ENCODE measurements at regions not wholly inside any gene's neighbourhood (a gene's known extent, or its start where the extent isn't known, plus 50 kb on each side); places are given as distances from the start of the nearest gene placed in this dataset.

DNA sequence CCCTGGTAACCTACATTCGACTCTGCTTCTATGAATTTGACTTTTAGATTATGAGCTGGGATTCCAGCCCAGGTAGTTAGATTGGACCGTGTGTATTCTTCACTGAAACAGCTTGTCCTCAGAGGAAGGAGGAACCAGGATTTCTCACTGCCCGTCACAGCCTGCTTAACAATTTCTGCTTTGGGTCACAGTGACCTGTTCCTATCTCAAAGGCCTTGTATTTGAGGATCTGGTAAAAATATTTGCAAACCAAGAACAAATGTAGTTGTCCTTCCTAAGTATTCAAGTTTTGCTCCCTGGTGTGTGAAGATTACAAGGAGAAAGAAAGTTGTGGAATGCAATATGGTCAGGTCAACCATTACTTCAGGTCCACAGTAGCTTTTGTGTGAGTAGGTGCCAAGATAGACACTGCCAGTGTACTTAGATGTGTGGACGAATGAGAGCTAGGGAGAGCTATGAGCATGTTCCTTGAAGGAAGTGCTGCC is 55.1 kb downstream of the KIF4B start:
- Mint-ChIP-seq H3K4me3 (no peak overlapping the region), H3K4me1 (no peaks in the 10 kb centered on the region), H3K36me3 (ENCODE audit: low read depth) (peaks cover 2% of the 10 kb centered on the region), H3K27ac (no peak overlapping the region), H3K27me3 (peaks cover 24% of the 10 kb centered on the region)
- no peaks in the 10 kb centered on the region for H3K9me3 ChIP-seq (ENCODE audit: control insufficient read depth, low read length, poor library complexity, severe bottlenecking)
- ATAC-seq = no peak
- no peak for DNase-seq

DNA sequence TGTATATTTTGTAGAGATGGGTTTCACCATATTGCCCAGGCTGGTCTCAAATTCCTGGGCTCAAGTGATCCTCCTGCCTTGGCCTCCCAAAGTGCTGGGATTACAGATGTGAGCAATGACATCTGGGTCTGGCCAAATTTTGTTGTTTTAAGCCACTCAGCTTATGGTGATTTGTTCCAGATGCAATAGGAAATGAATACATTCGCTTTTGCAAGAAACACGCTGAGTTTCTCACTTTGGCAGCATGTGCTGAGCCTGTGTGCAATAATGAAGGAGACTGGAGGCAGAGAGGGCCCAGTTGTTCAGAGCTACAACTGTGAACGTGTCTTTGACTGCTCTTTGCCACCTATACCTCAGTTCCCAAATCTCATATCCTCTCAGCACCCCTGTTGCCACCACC is 56.4 kb downstream of the KIF4B start:
- H3K27me3 Mint-ChIP-seq = peaks cover 16% of the 10 kb centered on the region
- no peak overlapping the region for H3K4me3 Mint-ChIP-seq
- ATAC-seq (no peak), DNase-seq (no peak)
- H3K36me3 Mint-ChIP-seq (ENCODE audit: low read depth) = peaks cover 2% of the 10 kb centered on the region
- no peak overlapping the region for H3K27ac Mint-ChIP-seq
- no peaks in the 10 kb centered on the region for H3K9me3 ChIP-seq (ENCODE audit: control insufficient read depth, low read length, poor library complexity, severe bottlenecking)
- no peaks in the 10 kb centered on the region for H3K4me1 Mint-ChIP-seq

DNA sequence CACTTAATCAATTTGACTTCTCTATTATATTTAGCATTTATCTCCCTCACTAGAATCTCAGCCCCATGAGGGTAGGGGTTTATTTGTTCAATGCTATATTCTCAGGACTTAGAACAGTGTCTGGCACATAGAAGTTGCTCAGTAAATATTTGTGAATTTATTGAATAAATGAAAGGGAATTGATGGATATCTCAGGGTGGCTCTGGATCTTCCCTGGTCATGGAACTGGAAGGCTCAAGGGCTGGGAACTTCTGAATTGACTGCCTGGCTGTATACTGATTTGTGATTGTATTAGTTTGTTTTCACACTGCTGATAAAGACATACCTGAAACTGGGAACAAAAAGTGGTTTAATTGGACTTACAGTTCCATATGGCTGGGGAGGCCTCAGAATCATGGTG is 57.2 kb downstream of the KIF4B start:
- ATAC-seq = no peak
- Mint-ChIP-seq H3K36me3 (ENCODE audit: low read depth) (peaks cover 2% of the 10 kb centered on the region), H3K27me3 (peaks cover 15% of the 10 kb centered on the region), H3K4me3 (no peak overlapping the region), H3K4me1 (no peaks in the 10 kb centered on the region), H3K27ac (no peak overlapping the region)
- DNase-seq = no peak
- H3K9me3 ChIP-seq (ENCODE audit: control insufficient read depth, low read length, poor library complexity, severe bottlenecking) = no peaks in the 10 kb centered on the region

DNA sequence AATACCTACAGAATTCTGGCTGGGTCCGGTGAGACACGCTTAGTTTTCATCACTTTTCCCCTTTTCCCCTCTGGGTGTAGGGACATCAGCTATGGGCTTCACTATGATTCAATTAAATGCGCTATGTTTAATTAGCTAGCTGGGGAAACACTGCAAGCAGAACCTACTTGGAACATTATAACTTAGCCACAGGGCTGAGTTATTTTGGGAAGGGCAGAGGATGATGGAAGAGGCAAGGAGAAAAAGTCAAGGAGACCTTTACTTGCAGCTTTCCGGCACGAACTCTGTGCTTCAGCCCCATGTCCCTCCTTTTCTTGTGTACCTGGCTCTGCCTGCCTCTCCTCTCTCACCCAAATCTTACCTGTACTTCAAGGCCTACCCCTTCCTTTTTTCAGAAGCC is 62.8 kb downstream of the KIF4B start:
- Mint-ChIP-seq H3K36me3 (ENCODE audit: low read depth) (peaks cover 7% of the 10 kb centered on the region), H3K27ac (no peak overlapping the region), H3K27me3 (peaks cover 29% of the 10 kb centered on the region), H3K4me1 (no peaks in the 10 kb centered on the region), H3K4me3 (no peak overlapping the region)
- no peaks in the 10 kb centered on the region for H3K9me3 ChIP-seq (ENCODE audit: control insufficient read depth, low read length, poor library complexity, severe bottlenecking)
- DNase-seq (no peak), ATAC-seq (no peak)

DNA sequence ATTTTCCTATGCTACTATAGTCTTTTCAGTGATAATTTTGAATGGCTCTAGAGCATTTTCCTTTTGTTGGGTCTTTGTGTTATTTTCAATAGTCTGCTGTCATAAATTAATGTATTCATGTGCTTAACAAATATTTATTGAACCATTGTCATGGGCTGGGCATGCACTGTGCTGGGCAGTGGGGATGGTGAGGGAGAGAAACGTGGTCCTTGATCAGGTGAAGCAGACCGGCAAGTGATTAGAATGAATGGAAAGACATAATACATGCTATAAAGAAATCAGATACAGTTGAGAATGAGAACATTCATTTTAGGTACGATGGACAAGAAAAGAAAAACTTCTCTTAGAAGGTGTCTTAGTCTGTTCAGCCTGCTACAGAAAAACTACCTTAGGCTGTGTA is 66.1 kb downstream of the KIF4B start:
- ATAC-seq (no peak), DNase-seq (no peak)
- Mint-ChIP-seq H3K4me1 (no peaks in the 10 kb centered on the region), H3K36me3 (ENCODE audit: low read depth) (peaks cover 5% of the 10 kb centered on the region), H3K4me3 (no peak overlapping the region), H3K27ac (no peak overlapping the region), H3K27me3 (peaks cover 34% of the 10 kb centered on the region)
- no peaks in the 10 kb centered on the region for H3K9me3 ChIP-seq (ENCODE audit: control insufficient read depth, low read length, poor library complexity, severe bottlenecking)

DNA sequence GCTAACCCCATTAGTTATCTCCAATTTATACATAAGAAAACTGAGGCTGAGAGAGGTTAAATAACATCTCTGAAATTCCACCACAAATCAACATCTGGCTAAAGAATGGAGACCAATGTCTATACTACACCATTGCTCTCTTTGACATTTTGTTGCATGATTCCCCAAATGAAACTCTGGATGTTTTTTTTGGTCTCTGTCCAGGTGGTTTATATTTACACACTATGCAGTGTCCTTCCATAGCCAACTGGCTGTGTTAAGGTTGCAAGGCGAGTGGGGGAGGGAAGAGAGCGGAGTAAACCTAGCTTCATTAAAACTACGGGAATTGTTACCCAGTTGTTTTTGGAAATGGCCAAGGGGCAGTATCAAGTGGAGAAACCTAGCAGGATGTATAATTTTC is 67.2 kb downstream of the KIF4B start:
- no peaks in the 10 kb centered on the region for H3K9me3 ChIP-seq (ENCODE audit: control insufficient read depth, low read length, poor library complexity, severe bottlenecking)
- Mint-ChIP-seq H3K36me3 (ENCODE audit: low read depth) (peaks cover 5% of the 10 kb centered on the region), H3K4me1 (no peaks in the 10 kb centered on the region), H3K27ac (no peak overlapping the region), H3K4me3 (no peak overlapping the region), H3K27me3 (peaks cover 35% of the 10 kb centered on the region)
- no peak for DNase-seq
- ATAC-seq = no peak

DNA sequence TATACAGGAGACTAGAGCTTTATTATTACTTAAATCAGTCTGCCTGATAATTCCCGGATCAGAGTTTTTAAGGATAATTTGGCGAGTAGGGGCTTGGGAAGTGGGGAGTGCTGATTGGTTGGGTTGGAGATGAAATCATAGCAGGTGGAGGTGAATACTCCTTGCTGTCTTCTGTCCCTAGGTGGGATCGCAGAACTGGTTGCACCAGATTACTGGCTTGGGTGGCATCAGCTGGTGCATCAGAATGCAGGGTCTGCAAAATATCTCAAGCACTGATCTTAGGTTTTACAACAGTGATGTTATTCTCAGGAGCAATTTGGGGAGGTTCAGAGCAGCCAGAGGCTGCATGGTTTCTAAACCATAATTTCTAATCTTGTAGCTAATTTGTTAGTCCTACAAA is 68.1 kb downstream of the KIF4B start:
- DNase-seq (no peak), ATAC-seq (no peak)
- no peaks in the 10 kb centered on the region for H3K9me3 ChIP-seq (ENCODE audit: control insufficient read depth, low read length, poor library complexity, severe bottlenecking)
- peaks cover 5% of the 10 kb centered on the region for H3K36me3 Mint-ChIP-seq (ENCODE audit: low read depth)
- peaks cover 42% of the 10 kb centered on the region for H3K27me3 Mint-ChIP-seq
- H3K27ac Mint-ChIP-seq = no peak overlapping the region
- no peak overlapping the region for H3K4me3 Mint-ChIP-seq
- no peaks in the 10 kb centered on the region for H3K4me1 Mint-ChIP-seq

DNA sequence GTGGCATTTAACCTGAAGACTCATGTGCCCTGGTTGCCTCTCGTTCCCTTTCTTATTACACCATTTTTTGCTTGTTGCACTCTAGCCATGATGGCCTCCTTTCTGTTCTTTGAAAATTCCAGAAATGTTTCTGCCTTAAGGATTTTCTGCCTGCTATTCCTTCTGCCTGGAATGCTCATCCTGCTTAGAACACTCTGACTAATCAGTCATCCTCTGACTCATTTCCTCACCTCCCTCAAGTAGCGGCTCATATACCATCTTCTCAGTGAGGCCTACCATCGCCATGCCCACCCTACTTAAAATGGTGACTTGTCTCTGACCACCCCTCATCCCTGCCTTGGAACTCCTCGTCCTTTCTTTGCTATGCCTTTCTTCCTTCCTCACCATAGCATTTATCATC is 68.8 kb downstream of the KIF4B start:
- Mint-ChIP-seq H3K4me3 (no peak overlapping the region), H3K4me1 (no peaks in the 10 kb centered on the region), H3K27me3 (peaks cover 39% of the 10 kb centered on the region), H3K36me3 (ENCODE audit: low read depth) (peaks cover 5% of the 10 kb centered on the region), H3K27ac (no peak overlapping the region)
- DNase-seq (no peak), ATAC-seq (no peak)
- H3K9me3 ChIP-seq (ENCODE audit: control insufficient read depth, low read length, poor library complexity, severe bottlenecking) = no peaks in the 10 kb centered on the region

DNA sequence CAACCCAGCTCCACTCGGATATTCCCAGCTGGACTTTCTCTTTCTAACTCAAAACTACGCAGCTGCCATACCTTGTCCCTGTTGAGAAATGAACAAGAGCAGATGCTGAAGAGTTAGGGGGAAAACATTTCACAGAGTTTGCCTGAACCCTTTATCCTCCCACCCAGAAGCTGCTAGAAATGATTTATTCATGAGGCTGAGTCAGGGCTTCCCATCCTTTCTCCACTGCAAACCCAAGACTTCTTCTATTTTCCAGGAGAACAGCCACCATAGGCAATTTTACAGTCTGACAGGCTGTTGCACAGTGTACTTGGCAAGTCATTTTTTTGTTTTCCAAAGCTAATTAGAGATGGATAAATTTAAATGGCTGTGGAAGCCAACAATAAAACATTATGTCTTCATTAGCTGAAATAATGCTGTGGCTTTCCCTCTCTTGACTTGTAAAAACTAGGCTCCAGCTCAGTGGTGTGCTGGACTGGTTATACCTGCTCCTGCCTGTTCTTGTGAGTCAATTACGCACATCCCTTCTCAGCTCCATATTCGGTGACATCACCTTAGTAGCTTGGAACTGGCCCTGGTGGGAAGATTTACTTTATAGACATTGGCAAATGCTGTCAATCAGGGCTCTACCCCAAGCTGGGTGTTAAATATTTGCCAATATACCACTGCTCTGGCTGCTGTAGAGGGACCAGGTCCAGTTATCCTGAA is 71.9 kb downstream of the KIF4B start:
- no peak for ATAC-seq
- H3K9me3 ChIP-seq (ENCODE audit: control insufficient read depth, low read length, poor library complexity, severe bottlenecking) = no peaks in the 10 kb centered on the region
- Mint-ChIP-seq H3K4me1 (no peaks in the 10 kb centered on the region), H3K4me3 (no peak overlapping the region), H3K27ac (no peak overlapping the region), H3K36me3 (ENCODE audit: low read depth) (no peaks in the 10 kb centered on the region), H3K27me3 (peaks cover 34% of the 10 kb centered on the region)
- DNase-seq = no peak

DNA sequence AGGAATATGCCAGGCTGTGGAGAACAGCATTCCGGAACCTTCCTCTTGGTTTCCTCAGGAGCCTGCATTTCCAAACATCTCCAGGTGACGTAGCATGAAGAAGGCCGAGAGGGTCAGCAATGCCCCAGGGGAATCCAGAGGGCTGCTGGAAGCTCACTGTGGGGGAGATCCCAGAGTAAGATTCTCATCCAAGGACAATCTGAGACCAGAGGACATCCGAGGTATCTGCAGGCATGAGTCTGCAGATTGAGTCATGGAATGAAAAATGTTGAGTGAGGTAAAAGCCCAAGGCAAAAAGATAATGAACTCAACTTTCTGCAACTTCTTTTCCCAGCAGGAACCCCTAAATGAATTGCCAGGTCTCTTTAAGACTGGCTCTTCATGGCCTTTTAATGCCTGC is 73.5 kb downstream of the KIF4B start:
- Mint-ChIP-seq H3K4me1 (no peaks in the 10 kb centered on the region), H3K27me3 (peaks cover 21% of the 10 kb centered on the region), H3K27ac (no peak overlapping the region), H3K4me3 (no peak overlapping the region), H3K36me3 (ENCODE audit: low read depth) (no peaks in the 10 kb centered on the region)
- DNase-seq = no peak
- ATAC-seq = no peak
- H3K9me3 ChIP-seq (ENCODE audit: control insufficient read depth, low read length, poor library complexity, severe bottlenecking) = no peaks in the 10 kb centered on the region

DNA sequence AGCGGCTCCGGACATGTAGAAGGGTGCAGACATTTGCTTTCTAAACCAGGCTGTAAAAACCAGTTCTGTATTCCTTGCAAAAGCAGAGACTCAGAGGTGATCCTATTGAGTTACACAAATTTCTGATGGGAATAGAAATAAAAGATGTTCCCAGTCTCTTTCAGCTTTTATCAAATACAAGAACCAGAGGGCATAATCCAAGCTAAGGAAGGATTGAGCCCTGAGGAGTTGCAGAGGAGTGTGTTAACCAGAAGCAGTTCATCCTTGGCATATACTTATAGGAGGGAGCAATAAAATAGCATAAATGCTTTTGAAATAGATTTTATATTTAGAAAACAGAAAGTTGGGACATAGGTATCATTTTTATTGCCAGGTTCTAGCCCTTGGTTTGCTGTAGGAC is 75.3 kb downstream of the KIF4B start:
- Mint-ChIP-seq H3K27ac (no peak overlapping the region), H3K4me1 (no peaks in the 10 kb centered on the region), H3K36me3 (ENCODE audit: low read depth) (no peaks in the 10 kb centered on the region), H3K4me3 (no peak overlapping the region), H3K27me3 (peaks cover 21% of the 10 kb centered on the region)
- ATAC-seq = no peak
- H3K9me3 ChIP-seq (ENCODE audit: control insufficient read depth, low read length, poor library complexity, severe bottlenecking) = no peaks in the 10 kb centered on the region
- DNase-seq = no peak

DNA sequence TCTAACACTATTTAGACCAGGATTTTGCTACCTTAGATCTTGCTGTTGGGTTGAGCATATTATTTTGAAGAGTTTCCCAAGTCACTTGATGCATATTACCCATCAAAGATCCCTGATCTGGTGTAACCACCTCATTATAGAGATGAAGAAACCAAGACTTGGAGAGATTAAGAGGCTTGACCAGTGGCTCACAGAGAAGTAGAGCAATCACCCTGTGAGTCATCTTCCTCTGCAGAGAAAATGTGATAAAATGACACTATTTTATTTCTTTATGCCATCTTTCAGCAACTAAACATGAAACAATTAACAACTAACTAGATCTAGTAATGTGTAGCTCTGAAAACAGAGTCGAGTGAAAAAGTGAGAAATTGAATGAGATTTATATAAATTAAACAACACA is 76.1 kb downstream of the KIF4B start:
- H3K36me3 Mint-ChIP-seq (ENCODE audit: low read depth) = no peaks in the 10 kb centered on the region
- H3K4me1 Mint-ChIP-seq = no peaks in the 10 kb centered on the region
- no peak overlapping the region for H3K27ac Mint-ChIP-seq
- ATAC-seq (no peak), DNase-seq (no peak)
- H3K9me3 ChIP-seq (ENCODE audit: control insufficient read depth, low read length, poor library complexity, severe bottlenecking) = no peaks in the 10 kb centered on the region
- no peak overlapping the region for H3K4me3 Mint-ChIP-seq
- peaks cover 22% of the 10 kb centered on the region for H3K27me3 Mint-ChIP-seq

DNA sequence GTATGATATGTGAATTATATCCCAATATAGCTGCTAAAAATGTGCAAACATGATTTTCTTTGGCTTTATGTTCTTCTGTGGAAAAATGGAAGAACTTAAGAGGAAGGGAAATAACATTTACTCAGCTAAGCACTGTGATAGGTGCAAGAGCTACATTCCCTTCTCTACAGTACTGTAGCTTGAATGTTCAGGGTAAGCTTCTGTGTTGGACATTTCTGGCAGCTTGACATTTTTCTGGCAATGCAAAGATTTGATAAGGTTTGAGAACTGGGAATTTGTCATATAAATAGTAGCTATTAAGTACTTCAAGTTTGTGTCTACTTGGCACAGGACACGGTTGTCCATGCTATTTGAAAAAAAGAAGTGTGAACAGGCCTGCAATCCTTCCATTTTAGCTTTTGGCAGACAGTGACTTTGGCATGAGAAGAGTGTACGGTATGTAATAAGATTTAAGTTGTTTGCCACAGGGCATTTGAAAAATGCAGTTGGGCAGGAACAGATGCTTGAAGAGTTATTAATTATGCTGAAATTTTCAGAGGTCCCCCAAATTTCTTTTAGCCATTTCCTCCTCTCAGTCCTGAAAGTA is 77.6 kb downstream of the KIF4B start:
- Mint-ChIP-seq H3K4me1 (no peaks in the 10 kb centered on the region), H3K4me3 (no peak overlapping the region), H3K27ac (no peak overlapping the region), H3K27me3 (peaks cover 22% of the 10 kb centered on the region), H3K36me3 (ENCODE audit: low read depth) (no peaks in the 10 kb centered on the region)
- no peak for ATAC-seq
- no peak for DNase-seq
- H3K9me3 ChIP-seq (ENCODE audit: control insufficient read depth, low read length, poor library complexity, severe bottlenecking) = no peaks in the 10 kb centered on the region
